ENCODE measurements at regions not wholly inside any gene's neighbourhood (a gene's known extent, or its start where the extent isn't known, plus 50 kb on each side); places are given as distances from the start of the nearest gene placed in this dataset.

DNA sequence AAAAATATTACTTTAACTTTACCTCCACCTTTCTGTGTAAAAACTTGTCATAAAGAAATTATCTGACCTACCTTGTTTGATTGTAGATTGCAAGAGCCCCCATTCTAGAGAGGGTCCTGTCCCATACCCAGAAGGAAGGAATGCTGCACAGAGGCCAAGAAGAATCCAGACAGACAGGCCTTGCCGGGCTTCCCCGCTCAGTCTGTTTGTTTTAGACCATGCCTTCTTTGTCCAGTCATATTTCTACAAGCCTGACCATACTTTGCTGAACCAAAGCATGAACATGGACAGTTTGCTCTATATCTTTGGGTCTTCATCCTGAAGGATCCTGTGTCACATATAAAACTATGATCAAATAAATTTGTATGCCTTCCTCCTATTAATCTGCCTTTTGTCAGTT lies 95.8 kb upstream of the MYCBP2 start:
- DNase-seq: no peak

DNA sequence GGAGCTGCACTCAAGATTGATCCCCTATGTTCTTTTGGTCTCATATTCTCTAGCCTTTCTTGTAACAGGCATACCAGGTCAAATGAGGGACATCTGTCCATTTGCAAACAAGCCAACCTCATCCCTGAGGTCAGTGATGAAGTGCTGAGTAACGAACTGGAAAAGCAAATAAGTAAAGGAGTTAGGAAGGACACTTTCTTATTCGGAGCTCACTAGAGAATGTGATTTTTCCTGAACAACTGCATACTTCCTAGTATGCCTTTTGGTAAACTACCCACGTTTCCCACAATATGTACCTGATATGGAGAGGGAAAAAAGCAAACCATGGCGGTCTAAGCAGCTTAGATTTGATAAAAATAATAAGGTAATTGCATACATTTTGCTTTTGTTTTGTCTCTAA lies 91.0 kb upstream of the MYCBP2 start:
- DNase-seq: no peak

DNA sequence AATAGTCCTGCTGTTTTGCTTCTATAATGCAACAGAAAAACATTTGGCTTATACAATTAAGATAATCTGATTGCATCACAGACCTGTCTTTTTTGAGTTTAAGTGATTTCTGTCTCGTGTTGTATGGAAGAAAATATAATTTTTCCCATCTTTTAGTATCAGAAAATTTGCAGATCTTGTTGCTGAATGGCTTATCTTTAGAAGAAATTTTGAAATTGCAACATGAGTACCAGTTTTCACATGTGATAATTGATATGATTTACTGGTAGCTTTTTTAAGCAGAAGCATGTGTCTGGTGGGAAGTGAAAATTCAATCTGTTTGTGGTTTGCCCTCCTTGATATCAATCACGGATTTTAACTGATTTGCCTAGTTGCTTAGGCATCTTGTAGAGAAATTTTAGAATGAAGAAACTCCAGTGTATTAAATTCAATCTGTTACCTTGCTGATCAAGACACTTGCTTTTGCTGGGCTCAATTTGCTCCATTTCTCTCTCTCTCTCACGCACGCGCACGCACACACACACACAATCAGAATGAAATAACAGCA lies 89.8 kb upstream of the MYCBP2 start:
- DNase-seq: no peak

DNA sequence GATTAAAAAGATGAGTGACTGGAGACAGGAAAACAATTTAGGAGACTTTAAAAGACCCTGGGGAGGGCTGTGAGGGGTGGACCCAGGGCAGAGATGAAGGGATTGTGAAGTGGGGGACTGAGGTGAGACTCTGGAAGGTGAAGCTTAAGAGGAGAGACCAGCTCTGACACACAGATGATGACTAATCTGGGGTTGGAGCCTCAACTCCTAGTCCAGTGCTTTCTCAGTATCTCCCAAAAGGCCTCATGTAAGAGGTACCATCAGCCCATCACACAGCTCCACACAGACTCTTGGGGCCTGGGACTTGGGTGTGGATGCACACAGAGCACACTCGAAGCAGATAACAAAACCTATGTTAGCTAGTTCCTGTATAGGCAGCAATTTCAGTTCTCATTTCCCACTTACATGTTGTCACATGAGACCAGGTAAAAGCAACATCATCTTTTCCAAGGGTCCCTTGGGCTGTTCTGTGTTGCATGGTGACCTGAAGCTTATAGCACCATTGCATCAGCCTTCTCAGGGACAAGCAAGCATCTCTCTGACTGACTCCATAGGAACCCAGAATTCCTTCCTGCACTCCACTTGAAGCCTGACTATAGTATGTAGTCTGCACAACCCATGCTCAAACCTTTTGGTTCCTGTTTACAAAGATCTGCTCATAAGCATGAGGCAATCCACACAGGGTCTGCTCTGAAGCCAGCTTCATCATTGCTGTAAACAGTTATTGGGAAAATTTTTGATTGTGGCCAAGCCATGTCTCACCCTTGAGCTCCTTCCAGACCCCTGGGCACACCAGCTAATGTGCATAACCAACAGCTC lies 88.6 kb upstream of the MYCBP2 start:
- no peak for DNase-seq

DNA sequence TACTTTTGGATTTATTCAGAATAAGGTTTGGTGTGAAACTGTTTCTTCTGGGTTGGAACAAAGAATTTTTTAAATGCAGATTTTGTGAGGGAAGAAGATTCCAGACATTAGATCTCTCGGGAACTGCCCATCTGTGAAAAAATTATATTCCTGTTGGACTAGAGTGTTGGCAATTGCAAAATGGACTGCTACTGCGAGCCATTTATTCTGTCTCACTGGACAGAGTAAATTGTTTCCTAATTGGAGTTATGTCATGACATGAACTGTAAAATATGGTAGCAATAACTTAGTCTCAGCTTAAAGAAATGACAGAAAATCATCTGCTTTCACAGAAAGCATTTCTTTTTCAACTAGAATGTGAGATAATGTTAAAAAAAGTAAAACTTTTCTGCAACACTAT lies 86.0 kb upstream of the MYCBP2 start:
- no peak for DNase-seq

DNA sequence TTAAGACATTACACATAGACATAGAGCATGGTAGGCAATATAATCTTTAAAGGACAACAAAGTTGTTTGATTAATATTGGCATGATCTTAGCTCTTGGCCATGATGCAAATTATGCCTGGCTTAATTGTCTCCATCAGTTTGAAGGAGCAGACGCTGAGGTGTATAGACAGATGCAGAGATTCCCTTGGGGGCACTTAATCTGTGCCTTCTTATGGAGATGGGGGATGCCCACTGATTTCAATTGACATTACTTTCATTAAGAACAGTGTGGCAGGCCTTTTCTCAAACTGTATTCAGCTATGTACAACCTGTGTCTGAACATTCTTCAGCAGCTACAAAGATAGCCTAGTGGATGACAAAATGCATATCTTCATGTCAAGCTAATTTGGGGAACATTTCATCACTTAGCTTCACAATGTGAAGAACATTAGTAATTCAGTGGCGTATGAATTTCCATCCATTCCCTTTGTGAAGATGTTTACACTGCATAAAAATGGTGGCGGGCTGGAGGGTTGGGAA lies 85.3 kb upstream of the MYCBP2 start:
- DNase-seq: no peak

DNA sequence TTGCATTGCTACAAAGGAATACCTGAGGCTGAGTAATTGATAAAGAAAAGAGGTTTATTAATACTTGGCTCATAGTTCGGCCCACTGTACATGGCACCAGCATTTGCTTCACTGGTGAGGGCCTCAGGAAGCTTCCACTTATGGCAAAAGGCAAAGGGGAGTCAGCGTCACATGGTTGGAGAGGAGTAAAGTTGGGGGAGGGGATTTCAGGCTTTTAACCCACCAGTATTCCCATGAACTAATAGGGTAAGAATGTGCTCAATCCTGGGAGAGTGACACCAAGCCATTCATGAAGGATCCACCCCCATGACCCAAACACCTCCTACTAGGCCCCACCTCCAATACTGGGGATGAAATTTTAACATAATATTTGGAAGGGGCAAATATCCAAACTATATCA lies 82.5 kb upstream of the MYCBP2 start:
- no peak for DNase-seq

DNA sequence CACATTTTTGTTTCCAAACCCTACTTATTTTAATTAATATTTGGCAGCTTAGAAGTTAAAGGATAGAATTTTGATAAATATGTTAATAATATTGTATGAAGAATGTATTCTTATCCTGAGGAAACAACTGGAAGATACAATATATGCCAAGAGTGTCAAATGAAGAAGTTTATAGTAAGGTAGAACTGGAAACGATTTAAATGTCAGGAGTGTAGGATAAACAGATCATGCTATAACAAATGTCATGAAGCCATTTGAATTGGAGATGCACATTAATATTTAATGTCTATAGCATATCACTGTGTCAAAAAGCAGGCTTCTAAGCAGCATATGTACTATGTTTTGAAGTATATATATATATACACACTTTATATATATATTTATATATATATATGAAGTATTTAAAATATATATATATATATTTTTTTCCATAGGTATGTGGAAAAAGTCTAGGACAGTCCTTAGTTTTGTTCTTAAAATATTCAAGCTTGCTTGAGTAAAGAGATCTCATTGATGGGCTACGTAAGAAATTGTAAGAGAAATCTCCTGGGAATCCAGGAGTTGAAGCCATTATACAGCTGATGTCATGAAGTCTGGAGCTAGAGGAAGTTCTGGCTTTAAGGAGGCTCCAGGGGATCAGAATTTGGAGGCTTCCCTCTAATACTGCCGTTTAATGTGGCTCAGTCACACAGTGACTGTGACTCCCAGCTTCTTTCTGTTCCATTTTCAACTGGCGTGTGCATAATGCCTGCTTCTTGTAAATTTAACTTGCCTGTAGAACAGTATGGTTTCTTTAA lies 79.9 kb upstream of the MYCBP2 start:
- no peak for DNase-seq

DNA sequence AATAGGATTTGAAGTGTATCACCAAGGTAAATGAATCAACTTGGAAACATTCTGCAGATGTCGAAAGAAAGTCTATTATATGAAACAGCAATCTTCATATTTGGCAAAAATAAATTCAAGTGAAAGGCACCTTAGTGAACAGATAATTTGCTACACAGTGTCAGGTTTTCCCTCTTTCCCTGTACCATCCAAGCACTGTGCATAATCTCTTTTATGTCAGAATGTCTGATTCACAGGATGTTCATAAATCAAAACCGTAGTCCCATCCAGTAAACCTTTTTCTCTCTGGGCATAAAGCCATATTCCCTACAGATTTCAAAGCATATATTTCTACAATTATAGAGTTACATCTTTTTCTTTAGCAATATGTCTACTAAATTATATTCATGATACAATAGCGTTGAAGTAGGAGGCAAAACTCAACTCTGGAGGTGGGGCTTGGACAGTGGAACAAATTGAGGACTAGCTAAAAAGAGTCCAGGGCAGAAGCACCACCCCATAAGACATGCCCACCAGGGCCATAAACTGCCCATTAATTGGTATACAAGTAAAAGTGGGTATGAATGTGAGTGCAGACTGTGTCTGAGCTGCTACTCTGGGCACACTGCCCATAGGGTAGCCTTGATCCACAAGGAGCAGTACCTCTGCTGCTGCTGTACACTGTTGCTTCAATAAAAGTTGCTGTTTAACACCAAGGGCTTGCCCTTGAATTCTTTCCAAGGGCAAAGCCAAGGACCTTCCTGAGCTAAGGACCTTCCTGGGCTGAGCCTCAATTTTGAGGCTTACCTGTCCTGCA lies 72.1 kb upstream of the MYCBP2 start:
- no peak for DNase-seq

DNA sequence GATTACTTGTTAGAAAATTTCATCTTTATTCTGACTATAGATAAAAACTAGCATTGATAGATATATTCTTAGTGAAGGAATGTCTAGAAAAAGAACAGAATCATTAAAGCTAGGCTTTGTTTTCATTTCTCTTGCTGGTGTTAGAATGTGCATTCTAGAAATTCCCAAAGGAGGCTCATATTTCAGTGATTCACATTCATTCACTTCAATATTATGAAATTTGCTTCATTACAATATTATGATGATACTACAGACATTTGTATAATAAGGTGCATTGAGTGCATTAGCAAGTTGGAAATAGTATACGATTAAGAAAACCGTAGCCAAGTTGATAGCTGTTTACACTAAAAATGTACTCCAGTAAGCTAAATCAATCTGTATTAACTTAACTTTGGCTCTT lies 70.7 kb upstream of the MYCBP2 start:
- DNase-seq: no peak

DNA sequence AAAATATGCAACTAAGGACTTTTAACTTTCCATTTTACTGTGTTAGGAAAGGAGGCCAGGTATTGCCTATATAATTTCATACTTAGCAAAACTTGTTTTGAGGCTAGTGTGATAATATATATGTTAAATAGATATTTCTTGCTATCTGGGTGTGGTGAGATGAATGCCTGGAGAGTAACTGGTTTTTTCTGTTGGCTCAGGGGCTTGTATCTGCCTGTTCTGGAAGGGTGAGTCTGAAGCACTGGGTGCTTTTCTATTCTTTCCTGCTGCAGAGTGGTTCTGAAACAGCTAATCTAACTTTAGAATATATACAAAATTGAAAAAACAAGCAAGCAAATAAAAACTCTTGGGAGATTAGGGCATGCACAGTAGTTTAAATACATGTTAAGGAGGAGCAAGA lies 64.6 kb upstream of the MYCBP2 start:
- no peak for DNase-seq

DNA sequence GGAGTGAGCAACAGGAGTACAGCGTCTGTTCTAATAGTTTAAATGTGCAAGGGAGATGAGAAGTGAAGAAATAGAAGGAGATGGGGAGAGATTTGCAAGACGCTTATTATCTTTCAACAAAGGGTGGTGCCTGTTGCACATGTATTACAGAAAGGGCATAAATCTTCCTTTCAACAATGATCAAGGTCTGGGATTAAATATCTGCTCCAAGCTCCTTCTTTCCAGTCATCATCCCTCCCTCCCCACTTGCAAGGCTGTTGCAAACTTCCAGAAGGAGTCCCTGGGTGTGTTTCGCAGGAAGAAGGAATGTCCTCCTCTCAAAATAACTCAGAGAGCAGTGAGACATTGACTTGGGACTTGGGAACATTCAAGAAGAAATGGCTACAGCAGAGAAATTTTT lies 63.5 kb upstream of the MYCBP2 start:
- no peak for DNase-seq

DNA sequence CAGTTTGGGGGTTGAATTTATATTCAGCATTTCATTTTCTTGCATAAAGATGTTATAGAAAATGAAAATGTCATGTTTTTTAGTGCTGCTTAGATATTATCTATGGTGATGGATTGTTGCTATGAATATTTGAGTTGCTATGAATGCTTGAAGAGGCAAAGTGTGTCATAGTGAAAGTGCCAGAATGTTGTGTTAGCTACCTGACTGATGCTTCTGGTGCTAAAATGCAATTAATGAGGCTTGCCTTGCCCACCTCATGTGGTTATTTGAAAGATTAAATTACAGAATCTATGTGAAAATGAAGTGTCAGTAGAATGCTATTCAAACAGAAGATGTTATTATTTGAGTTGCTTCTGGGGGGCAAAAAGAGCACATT lies 62.7 kb upstream of the MYCBP2 start:
- no peak for DNase-seq

DNA sequence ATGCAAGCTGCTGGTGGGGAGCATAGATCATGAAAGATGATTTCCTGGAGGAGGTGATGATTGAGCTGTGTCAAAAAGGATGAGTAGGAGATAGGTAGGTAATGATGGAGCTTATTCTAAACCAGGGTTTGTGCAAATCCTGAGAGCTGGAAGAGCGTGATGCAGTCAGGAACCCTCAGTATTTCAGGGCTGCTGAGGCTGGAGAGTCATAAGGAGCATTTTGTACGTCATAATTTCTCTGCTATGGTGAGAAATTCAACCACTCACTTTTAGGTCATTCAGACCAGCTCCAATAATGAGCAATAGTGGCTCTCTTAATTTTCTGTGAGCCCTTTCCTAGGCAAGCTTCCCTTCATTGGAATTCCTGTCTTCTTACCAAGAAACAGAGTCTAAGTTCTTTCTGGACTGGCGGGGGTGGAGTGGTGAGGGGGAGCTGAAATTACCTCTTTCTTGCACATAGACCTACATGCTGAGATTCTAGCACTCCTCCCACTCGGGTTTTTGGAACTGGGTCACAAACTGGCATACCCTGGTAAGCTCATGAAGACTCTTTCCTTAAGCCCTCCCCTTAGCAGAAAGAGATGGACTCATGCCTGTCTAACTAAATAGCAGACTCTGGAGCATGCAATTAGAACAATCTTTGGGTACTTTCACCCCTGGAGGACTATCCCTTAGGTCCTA lies 62.2 kb upstream of the MYCBP2 start:
- no peak for DNase-seq

DNA sequence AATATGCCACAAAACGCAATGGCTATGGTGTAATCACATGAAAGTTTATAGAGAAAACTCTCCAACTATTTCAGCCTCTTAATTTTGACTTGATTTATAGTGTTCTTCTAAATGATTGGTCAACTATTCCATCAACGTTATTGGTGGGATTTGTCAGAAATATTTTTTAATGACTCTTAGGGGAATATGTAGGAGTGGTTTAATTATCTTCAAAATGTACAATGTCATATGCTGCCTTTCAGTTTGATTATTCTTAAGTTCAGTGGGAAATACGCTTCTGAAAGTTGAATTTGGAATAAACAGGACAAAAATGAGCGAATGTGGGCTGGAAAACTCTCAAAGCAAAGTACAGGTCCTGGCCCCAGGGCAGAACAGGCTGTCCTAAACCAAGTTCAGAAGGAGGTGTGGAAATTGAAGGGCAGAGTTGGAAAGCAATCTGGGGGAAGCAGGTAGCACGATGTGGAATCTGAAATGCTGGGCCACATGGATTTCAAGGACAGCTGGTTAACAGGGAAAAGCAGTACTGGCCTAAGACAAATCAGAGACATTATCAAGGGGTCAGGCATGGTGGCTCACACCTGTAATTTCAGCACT lies 60.8 kb upstream of the MYCBP2 start:
- DNase-seq: no peak

DNA sequence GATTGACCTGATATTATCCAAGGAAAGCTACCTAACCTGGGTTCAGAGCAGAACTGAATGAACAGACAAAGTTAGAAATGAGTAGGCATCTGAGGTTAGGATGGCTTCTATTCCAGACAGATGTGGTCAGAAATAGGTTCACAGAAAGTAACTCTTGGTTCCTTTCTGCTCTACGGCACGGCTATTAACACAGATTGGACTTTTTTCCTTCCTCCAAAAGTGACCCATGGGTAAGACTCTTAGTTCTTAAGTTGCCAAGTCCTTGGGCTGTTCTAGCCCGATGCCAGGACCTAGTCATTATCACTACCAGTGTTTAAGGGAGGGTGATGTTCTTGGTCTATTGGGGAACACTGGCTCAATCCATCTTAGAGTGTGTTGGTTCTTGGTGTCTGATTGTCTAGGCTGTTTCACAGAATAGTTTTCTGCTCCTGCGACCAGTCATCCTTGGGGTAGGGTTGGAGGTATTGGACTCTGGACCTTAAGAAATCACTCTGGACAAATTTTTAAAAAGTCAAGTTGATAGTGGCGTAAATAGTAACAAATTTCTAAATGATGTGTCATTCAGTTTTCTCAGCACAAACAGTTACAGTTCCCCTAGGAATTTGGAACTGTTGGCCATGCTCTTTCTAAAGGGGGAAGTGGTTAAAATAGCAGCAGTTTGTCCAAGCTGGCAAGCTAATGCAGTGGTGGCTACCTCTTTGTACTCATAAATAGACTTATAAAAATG lies 60.1 kb upstream of the MYCBP2 start:
- peak; percentile 81 for DNase-seq

DNA sequence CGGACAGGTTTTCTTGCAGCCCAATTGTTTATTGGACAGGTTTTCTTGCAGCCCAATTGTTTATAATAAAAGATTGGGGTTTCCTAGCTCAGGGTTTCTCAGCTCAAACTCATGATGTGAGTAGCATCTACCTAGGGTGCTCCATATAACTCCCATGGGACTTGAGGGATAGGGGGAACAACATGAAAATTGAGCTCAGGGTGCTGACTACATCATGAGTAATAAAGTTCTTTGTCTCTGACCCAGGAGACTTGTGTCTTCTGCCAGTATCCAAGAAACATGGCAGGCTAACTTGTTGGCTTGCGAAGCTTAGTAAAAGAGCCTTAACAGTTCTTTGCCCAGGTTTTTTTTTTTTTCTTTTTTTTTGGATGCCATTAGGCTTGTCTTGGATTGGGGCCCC lies 59.2 kb upstream of the MYCBP2 start:
- DNase-seq: no peak

DNA sequence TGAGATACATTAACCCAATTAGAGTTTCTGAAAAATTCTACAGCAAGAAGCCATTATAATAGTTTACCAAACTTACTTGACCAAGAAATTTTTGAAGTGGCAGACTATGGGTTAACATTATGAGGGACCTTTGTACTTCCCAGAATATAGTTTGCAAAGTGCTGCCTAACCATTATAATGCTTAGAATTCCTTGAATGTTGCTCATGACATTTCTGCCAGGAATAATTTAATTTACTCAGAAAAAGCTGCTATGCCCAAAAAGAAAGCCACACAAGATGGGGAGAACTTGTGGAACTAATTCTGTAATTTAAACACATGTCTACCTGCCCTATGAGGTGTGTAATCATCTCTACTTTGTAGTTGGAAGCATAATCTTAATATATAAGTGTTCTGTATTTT lies 58.1 kb upstream of the MYCBP2 start:
- no peak for DNase-seq

DNA sequence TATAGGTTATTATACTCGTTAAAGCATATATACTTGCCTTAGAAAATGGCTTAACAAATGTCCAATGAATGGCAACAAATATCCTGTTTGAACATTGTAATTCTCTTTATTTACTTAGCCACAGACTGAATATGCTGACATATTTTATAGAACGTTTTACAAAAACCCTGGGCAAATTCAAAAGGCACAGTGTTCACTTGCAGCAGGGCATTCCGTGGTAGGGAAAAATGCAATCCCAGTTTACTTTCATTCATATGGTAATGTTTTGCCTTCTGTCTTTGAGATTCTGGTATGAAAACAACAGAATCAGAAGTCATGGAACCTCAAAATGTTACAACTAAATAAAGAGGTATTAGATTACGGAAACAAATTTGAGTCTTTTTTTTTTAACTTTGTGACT lies 56.2 kb upstream of the MYCBP2 start:
- no peak for DNase-seq

DNA sequence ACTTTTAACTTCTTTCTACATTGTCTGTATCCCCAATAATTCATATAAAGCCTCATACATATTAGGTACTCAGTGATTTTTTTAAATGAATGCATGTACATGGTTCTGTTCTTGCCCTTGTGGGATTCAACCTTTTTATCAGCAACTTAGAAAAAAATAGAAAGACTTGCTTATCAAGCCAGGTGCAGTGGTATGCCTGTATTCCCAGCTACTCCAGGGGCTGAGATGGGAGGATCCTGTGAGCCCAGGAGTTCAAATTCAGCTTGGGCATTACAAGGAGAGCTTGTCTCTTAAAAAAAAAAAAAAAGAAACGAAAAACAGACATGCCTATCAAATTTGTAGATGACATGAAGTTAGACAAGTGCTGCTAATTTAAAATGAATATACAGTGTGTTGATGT lies 54.2 kb upstream of the MYCBP2 start:
- DNase-seq: no peak

DNA sequence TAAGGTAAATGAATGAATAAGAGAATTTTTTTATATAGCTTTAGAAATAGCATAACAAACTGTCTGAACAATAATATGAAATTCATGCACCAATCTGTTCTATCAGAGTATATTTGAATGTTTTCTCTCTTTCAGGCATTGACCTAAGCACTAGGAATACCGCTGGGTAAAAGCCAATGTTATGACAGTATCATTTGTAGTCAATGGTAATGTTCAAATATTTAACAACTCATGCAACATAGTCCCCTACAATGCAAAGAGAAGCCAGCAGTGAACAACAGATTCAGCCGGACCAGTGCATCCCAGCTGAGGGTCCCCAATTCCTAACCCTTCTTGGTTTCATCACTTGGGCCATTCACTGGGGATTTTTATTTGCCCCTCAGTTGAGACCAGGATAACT lies 52.6 kb upstream of the MYCBP2 start:
- no peak for DNase-seq

DNA sequence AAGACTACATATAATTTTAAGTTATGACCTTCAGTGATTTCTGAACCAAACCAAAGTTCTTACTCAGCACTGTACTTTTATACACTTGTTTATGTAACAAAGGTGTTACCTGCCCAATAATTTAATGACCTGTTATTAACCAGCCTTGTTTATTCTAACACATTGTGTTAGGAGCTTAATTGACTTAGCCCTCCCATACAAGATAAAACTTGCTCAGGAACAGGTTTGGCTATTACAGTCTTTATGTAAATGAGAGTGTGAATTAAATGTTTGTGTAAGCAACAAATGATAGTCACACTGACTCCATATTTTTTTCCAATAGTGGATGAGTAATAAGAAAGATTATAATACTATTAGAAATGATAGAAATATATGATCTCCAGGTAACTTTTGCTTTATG lies 51.8 kb upstream of the MYCBP2 start:
- no peak for DNase-seq
